ENCODE measurements at regions not wholly inside any gene's neighbourhood (a gene's known extent, or its start where the extent isn't known, plus 50 kb on each side); places are given as distances from the start of the nearest gene placed in this dataset.

GRCh38 chr7:68439897-68440296 lies 1158.4 kb upstream of the AUTS2 start:
- ChIA-PET POLR2A (no interaction called here), CTCF (no interaction called here)
- no peak overlapping the region for H3K27ac ChIP-seq (ENCODE audit: extremely low read depth, low read depth, low read length)
- H3K9me3 ChIP-seq (ENCODE audit: control insufficient read depth, insufficient read depth, low read depth, low read length): no peaks in the 10 kb centered on the region
- no peak overlapping the region for H3K4me3 ChIP-seq (ENCODE audit: low read depth, low read length)
- TF ChIP-seq ZNF664 (tag by site-specific recombination; IDR thresholded peaks at IDR 0.05) (no peak), GLIS1 (tag by site-specific recombination; IDR thresholded peaks at IDR 0.05) (no peak), TRIM28 (IDR thresholded peaks at IDR 0.05; ENCODE audit: borderline replicate concordance, low read length) (no peak), EGR2 (tag by site-specific recombination; IDR thresholded peaks at IDR 0.05; ENCODE audit: low read depth) (no peak), ZIC2 (tag by site-specific recombination; IDR thresholded peaks at IDR 0.05) (no peak)
- H3K36me3 ChIP-seq (ENCODE audit: control insufficient read depth in 2 of 2, insufficient read depth in 1 of 2, low read length in 2 of 2): no peaks in the 10 kb centered on the region
- H3K4me1 ChIP-seq (ENCODE audit: control insufficient read depth, insufficient read depth, low read length): no peaks in the 10 kb centered on the region

- ChIA-PET CTCF (no interaction called here), POLR2A (no interaction called here)
- Histone ChIP-seq H3K9me3 (ENCODE audit: control insufficient read depth, insufficient read depth, low read depth, low read length) (no peaks in the 10 kb centered on the region), H3K27ac (ENCODE audit: extremely low read depth, low read depth, low read length) (no peak overlapping the region), H3K4me1 (ENCODE audit: control insufficient read depth, insufficient read depth, low read length) (no peaks in the 10 kb centered on the region), H3K36me3 (ENCODE audit: control insufficient read depth in 2 of 2, insufficient read depth in 1 of 2, low read length in 2 of 2) (no peaks in the 10 kb centered on the region), H3K4me3 (ENCODE audit: low read depth, low read length) (no peak overlapping the region)
- TF ChIP-seq PRDM10 (tag by site-specific recombination; IDR thresholded peaks at IDR 0.05): no peak
- no peak for TF ChIP-seq ZNF785 (tag by site-specific recombination; IDR thresholded peaks at IDR 0.05)
- TF ChIP-seq ZNF350 (tag by site-specific recombination; IDR thresholded peaks at IDR 0.05): no peak
- TF ChIP-seq ZNF366 (tag by site-specific recombination; conservative IDR thresholded peaks at IDR 0.05): no peak
Observed at GRCh38 chr7:68440866-68441265, 1157.4 kb upstream of the AUTS2 start.

- Histone ChIP-seq H3K27ac (ENCODE audit: extremely low read depth, low read depth, low read length) (no peak overlapping the region), H3K9me3 (ENCODE audit: control insufficient read depth, insufficient read depth, low read depth, low read length) (no peaks in the 10 kb centered on the region), H3K4me1 (ENCODE audit: control insufficient read depth, insufficient read depth, low read length) (no peaks in the 10 kb centered on the region), H3K4me3 (ENCODE audit: low read depth, low read length) (no peak overlapping the region), H3K36me3 (ENCODE audit: control insufficient read depth in 2 of 2, insufficient read depth in 1 of 2, low read length in 2 of 2) (no peaks in the 10 kb centered on the region)
- POLR2A ChIA-PET: no interaction called here
- TF ChIP-seq ZNF391 (tag by site-specific recombination; IDR thresholded peaks at IDR 0.05; ENCODE audit: borderline replicate concordance, low read depth): no peak
- TF ChIP-seq ZNF223 (tag by site-specific recombination; IDR thresholded peaks at IDR 0.05): no peak
- no peak for TF ChIP-seq ZNF274 (IDR thresholded peaks at IDR 0.05; ENCODE audit: low read length)
- no peak for TF ChIP-seq ZNF274 (tag by site-specific recombination; IDR thresholded peaks at IDR 0.05; ENCODE audit: borderline replicate concordance)
- no peak for TF ChIP-seq IKZF3 (tag by site-specific recombination; IDR thresholded peaks at IDR 0.05)
- no peak for TF ChIP-seq SETDB1 (IDR thresholded peaks at IDR 0.05; ENCODE audit: insufficient read length, low read length)
- TF ChIP-seq ZNF138 (tag by site-specific recombination; IDR thresholded peaks at IDR 0.05; ENCODE audit: borderline replicate concordance): no peak
- TF ChIP-seq ATF2 (tag by site-specific recombination; IDR thresholded peaks at IDR 0.05; ENCODE audit: low read depth): no peak
- TF ChIP-seq ZNF426 (tag by site-specific recombination; IDR thresholded peaks at IDR 0.05): no peak
- no peak for TF ChIP-seq ZFP37 (tag by site-specific recombination; IDR thresholded peaks at IDR 0.05)
- no peak for TF ChIP-seq ZXDB (tag by site-specific recombination; IDR thresholded peaks at IDR 0.05)
- no peak for TF ChIP-seq ZNF530 (tag by site-specific recombination; IDR thresholded peaks at IDR 0.05; ENCODE audit: low read depth)
- TF ChIP-seq ZNF76 (tag by site-specific recombination; IDR thresholded peaks at IDR 0.05; ENCODE audit: borderline replicate concordance, low read depth): no peak
- no peak for TF ChIP-seq ZNF248 (tag by site-specific recombination; IDR thresholded peaks at IDR 0.05)
- CTCF ChIA-PET: no interaction called here
Observed at GRCh38 chr7:68441645-68442044, 1156.6 kb upstream of the AUTS2 start.

Data from HEK293 (cell line).